Daoy (cell line): ENCODE measurements at regions not wholly inside any gene's neighbourhood (a gene's known extent, or its start where the extent isn't known, plus 50 kb on each side); places are given as distances from the start of the nearest gene placed in this dataset.

Experiments
- DNase-seq: peaks from one replicate; pipeline ENCODE4 v3.0.0-alpha.2; 2015; ENCODE audit warnings: low read depth

DNA sequence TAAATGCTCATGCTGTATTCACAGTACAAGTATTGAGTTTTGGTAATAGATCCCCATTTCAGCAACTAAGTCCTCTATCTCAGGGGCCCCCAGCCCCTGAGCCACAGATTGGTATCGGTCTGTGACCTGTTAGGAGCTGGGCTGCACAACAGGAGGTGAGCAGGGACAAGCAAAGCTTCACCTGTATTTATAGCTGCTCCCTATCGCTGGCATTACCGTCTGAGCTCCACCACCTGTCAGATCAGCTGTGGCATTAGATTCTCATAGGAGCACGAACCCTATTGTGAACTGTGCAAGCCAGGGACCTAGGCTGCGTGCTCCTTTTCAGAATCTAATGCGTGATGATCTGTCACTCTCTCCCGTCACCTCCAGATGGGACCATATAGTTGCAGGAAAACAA, 262.8 kb upstream of the UBE2E2 start:
- no peak for DNase-seq

DNA sequence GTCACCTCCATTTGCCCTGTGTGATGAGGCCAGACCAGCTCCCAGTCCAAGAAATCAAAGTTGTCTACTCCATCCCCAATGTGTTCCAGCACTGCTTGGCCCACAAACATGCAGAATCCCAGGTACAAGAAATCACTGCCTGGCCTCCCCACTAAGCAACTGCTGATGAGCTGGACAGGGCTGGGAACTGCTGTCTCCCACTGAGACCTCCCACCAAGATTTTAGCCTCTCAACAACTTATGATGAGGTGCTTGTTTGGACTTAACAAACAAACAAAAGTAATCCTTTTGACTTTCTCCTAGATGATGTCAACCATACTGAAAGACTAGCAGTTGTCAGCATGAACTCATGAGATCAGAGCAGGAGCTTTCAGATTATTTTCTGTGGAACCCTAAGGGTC, 260.1 kb upstream of the UBE2E2 start:
- DNase-seq, result no peak

DNA sequence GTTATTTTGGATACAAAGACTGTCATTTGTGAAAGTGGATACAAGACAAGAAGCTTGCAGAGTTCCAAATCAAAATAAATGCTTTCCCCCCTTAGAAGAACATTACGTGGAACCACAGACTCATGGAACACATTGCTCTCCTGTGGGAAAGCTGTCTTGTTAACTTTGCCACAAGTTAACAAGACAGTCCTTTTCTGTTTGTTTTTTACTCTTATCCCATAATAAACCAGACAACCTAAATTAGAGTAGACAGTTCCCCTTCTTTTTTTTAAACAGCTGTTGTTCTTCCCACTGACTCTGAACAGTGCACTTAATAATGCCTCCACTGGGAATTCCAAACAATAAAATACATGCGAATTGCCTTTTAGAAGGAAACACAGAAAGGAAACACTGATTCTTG, 255.3 kb upstream of the UBE2E2 start:
- DNase-seq, result no peak

DNA sequence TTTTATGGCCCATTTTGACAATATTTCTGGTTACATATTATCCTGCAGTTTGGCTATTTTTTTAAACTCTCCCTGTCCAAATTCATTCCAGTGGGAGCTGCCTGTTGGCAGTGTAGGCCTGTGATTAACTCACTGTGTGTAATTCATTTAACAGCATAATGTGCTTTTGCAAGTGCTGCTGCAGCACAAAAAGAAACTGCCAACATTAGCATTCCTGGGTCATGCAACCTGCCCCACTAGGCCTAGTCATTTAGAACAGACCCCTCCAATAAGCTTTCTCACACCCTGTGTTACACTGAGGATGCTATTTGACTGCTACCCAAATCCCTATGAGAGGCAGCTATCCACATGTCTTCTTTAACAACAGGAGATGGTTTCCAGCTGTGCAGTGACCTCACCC, 251.2 kb upstream of the UBE2E2 start:
- no peak for DNase-seq

DNA sequence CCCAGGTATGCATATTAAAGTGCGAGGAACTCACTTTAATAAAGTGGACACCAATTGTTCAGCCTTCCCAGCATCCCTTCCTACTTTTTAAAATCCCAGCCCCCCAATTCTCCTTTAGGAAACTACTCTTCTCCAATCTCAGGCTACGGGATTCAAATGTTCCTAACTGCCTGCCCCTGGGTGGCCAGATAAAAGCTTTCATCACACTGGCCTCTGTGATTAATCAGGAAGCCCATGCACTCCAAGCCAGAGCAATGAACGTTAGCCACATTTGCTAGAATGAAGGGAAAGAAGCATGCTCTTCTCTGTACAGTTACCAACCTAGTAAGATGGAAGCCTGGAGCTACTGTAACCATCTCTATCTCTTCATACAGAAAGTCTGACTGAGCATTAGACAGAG, 250.3 kb upstream of the UBE2E2 start:
- no peak for DNase-seq

DNA sequence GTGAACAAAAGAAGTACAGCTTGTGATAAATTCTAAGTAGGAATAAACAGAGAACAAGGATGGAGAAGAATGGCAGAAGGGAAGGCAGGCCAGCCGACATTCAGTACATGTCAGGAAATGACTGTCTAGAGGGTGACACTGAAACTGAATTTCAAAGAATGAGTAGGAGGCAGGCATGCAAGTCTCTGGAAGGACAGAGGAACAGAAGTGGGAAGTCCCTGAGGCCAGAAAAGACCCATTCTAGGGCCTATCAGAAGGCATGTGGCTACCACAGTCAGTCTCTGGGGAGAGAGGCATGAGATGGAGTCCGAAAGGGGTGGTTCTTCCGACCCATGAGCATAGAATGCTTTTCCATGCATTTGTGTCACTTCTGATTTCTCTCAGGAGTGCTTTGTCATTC, 243.5 kb upstream of the UBE2E2 start:
- no peak for DNase-seq

DNA sequence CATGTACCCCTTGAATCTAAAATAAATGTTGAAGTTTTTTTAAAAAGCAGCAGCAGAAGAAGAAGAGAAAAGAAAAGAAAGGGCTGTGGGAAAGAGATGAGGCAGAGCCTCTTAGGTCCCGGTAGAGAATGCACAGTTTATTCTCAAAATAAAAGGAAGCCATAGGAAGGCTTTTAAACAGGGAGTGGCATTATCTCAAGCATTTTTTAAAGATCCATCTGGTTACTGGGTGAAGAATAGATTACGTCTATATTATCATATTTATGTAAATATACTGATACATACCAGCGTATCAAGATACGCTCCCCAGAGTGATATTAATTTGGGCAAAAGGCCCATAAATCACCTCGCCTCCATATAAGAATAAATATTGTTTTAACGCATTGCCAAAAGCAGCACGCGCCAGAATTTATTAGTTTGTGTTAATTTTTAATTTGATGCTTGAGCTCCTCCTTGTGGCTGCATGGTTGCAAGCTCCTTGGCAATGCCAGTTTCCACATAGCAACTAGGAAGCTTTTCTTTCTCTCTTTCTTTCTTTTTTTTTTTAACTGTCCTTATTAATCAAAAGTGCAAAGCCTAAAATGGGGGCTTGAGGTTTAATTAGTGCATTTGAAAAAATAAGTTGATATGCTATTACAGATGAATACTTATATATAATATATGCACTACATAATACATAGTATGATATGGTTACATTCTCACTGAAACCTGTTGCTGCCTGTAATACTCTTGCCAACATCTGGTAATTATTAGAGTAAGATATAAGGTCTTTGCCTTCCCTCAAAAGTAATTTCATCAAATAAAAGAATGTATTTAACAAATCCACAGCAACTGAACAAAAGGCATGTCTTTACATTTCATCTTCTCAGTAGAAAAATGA, 242.8 kb upstream of the UBE2E2 start:
- peak; percentile 5 for DNase-seq

DNA sequence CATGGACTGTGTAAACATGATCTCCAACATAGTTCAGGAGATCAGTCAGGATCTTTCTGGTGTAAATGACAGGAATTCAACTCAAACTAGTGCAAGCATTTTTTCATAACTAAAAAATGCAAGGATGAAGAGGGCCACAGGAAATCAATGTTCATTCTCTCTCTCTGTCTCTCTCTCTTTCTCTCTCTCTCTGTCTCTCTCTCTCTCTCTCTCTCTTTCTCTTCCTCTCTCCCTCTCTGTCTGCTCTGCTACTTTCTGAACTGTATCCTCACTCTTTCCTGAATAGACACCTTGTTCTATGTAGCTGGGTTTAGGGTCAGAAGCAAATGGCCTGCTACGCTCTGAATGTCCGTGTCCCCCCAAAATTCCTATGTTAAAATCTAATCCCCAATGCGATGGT, 240.9 kb upstream of the UBE2E2 start:
- no peak for DNase-seq

DNA sequence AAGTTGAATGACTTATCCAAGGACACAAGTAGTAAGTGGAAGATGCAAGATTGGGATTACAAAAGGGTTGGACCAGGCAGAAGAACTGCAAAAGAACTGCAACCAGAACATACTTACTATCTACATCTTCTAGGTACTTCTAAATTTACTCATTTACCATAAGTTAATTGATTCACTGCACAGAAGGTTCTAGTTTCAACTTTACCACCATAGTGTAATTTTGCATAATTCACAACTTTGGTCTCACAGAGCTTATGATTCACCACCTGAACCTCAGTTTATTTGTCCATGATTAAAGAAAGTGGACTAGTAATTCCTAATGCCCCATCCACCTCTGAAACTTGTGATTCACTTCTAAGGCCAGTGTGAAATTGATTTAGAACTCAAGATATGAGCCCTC, 236.8 kb upstream of the UBE2E2 start:
- DNase-seq, result no peak

DNA sequence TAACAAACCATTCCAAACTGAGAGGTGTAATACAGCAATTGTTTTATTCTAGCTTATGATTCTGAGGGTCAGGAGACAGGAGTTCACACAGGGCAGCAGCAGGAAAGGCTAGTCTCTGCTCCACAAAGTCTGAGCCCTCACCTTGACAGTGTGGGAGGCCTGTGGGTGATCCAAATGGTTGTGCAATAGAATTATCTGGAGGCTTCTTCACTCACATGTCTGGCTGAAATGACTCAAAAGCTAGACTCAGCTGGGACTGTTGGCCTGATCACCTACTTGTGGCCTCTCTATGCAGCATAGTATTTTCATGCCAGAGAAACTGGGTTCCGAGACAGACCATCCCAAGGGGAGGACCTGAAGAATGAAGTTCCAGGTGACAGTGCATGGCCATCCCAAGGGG, 233.9 kb upstream of the UBE2E2 start:
- no peak for DNase-seq

DNA sequence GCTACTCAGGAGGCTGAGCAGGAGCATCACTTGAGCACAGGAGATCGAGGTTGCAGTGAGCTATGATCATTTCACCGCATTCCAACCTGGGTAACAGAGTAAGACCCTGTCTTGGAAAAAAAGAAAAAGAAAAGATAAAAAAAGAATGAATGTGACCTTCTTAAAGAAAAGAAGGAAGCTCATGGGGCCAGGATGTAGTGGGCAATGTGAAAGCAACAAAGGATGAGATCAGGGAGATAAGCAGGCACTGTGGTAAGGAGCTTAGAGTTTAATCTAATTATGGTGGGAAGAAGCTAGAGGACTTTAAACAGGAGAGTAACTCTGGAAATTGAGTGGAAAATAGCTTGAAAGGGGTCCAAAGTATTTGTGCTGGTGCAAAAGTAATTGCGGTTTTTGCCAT, 231.6 kb upstream of the UBE2E2 start:
- no peak for DNase-seq

DNA sequence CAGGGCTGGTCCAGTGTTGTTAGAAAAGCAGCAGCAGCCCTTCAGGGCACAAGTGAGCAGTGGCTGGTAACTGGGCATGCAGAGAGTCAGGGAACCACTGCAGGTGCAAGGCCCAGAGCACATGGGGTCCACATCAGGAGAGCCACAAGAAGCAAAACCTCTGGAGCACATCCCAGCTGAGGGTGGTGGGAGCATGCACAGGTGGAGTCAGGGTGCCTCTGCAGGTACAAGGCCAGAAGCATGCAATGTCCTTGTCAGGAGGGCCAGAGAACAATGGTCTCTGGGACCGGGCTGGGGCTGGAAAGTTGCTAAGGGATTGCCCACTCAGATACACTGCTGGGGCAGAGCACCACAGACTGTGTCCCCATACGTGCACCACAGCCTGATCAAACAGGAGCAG, 226.1 kb upstream of the UBE2E2 start:
- no peak for DNase-seq

DNA sequence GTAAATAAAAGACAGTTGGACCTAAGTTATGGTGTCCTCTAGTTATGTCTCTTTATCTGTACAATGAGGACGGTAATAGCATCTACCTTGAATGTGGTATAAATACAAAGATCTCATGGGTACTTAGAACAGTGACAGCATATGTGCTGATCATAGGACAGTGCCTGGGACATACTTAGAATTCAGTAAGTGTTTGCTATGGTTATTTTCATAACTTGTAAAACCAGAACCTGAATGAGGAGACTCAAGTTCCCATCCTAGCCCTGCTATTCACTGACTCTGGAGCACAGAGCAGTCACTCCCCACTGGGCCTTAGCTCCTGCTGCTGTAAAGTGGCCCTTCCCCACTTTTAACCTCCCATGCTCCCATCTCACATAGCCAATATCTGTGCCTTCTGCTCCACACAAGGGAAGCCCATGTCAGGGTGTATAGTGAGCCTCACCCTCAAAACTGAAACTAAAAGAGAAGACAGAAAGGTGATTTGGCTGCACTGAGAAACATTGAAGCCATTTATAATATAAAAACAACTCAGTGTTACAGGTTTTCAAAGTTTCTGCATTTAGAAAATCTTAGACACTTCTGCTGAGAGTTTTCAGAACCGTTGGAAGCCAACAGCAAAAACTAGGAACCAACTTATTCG, 225.4 kb upstream of the UBE2E2 start:
- no peak for DNase-seq

DNA sequence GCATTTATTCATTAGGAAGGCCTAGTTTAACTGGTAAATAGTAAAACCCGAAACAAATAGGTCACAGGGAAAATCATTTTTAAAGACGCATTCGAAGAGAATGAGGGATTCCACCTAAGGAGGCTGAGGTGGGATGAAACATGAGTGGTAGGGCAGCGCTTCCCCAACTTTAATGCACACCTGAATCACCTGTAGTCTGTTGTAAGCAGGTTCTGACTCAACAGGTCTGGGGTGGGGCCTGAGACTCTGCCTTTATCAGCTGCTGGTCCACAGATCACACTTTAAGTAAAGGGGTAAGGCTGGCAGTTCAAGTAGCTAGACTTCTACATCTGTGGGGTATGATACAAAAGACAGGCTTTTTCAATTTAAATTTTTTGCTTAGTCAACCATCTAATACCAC, 223.5 kb upstream of the UBE2E2 start:
- DNase-seq, result no peak

DNA sequence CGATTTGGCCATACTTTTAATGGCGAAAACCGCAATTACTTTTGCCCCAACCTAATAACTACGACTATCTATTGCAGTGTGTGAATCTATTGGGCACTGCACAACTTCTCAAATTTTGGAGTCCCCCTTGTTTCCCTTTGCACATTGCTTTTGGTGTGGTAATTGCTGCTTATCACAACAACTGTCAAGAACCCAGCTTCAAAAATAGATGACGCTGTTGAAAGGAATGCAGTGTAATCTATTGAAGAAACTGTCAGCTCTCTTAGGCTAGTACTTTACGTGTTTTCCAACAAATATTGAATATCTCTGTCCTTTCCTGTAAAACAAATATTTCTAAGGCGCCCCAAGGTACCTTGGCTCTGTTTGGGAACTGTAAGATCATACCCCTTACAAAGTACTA, 222.8 kb upstream of the UBE2E2 start:
- peak; percentile 13 for DNase-seq

DNA sequence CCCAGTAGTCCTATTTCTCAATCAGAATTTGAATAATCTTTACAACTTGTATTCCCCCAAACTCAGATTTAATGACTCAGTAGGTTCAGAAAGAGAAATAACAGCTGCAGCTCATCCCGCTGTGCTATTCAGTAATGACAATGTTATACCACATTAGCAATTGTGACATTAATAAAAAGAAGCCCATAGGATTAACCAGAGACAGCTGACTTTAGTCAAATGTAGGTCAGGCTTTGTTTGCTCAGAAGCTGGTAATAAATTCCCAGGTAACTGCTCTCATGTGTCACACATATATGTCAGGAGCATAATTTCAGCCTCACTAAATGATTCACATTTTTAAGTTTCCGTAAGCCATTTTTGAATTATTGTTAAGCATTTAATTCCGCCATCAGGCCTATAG, 222.0 kb upstream of the UBE2E2 start:
- DNase-seq, result no peak

DNA sequence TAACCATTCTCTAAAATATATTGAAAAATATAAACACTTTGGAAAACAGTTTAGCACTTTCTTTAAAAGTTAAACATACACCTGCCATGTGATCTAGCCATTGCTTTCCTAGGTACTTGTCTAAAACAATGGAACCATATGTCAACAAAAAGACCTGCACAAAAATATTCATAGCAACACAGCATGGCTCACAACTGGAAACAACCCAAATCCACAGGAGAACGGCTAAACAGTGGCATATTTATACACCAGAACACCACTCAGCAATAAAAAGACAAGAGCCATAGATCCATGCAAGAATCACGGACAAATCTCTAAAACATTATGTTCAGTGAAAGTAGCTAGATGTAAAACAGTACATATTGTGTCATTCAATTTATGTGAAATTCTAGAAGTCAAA, 221.3 kb upstream of the UBE2E2 start:
- DNase-seq, result no peak

DNA sequence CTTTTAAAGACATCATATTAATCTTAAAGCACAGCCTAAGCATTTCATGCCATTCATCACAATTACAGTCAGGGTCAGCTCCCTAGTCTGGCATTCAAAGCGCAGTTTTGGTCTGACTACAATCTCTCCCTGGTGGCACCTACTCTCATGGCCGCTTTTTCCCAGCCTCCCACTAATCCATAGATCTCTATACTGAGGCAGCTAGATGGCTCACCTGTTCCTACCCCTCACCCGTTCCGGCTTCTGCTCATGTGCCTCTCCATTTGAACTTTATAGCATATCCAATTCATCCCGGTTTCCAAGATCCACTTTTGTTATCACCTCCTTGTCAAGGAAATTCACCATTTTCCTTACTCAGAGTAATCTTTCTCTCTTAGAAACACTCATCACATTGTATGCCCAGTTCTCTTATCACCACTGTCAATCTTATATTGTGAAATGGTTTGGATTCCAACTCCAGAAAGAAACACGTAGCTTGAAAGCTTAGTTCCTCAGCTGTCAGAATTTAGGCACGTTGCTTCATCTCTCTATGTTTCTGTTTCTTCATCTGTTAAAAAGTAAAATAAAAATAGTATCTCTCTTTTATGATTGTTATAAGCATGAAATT, 220.0 kb upstream of the UBE2E2 start:
- no peak for DNase-seq

DNA sequence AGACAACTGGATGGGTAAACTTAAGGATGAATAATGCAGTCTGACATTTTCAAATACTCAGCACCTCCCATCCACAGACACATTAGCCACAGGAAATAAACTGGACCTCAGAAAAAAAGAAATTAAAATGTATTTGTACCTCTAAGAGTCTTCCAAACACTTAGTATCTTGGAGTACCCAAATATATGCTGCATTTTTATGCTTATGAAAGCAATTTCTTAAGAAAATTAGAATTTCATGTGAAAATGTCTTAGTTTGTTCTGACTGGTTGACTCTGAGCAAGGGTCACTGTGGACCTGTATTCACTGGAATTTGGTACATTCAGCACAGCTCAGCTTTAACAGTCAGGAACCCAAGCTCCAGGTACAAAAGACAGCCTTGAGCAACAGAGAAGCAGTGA, 216.2 kb upstream of the UBE2E2 start:
- DNase-seq, result no peak

DNA sequence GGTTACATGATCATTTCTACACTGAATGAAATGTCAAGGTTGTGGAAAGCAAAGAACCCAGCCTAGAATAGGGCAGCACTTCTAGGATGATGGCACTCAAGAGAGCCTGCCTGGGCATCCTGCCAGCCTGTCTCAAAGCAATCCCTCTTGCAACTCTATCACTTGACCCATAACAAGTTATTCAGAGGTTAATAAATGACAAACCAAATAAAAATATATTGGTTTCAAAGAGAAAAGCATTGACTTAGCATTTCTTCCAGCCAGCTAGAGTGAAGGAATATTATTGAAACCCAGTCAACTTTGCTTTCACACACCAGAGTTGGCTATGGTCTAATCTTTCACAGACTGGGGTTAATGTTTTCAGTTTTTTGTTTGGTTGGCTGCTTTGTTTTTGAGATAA, 214.6 kb upstream of the UBE2E2 start:
- DNase-seq, result no peak

DNA sequence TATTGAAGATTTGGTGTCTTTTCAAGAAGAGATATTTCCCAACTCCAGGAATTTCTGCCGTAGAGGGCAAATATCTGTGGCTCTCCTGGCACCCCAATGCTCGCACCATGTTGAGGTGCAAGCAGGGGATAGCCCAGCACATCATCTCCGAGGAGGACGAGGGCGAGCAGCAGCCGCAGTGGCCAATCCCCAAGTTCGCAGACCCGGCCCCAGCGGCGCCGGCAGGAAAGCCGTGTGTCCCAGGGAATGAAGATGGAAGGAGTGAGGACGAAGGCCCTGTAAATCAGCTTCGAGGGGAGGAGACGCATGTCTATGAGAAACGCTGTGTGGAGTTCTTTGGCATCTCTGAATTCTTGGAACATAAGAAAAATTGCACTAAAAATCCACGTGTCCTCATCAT, 213.4 kb upstream of the UBE2E2 start:
- no peak for DNase-seq

DNA sequence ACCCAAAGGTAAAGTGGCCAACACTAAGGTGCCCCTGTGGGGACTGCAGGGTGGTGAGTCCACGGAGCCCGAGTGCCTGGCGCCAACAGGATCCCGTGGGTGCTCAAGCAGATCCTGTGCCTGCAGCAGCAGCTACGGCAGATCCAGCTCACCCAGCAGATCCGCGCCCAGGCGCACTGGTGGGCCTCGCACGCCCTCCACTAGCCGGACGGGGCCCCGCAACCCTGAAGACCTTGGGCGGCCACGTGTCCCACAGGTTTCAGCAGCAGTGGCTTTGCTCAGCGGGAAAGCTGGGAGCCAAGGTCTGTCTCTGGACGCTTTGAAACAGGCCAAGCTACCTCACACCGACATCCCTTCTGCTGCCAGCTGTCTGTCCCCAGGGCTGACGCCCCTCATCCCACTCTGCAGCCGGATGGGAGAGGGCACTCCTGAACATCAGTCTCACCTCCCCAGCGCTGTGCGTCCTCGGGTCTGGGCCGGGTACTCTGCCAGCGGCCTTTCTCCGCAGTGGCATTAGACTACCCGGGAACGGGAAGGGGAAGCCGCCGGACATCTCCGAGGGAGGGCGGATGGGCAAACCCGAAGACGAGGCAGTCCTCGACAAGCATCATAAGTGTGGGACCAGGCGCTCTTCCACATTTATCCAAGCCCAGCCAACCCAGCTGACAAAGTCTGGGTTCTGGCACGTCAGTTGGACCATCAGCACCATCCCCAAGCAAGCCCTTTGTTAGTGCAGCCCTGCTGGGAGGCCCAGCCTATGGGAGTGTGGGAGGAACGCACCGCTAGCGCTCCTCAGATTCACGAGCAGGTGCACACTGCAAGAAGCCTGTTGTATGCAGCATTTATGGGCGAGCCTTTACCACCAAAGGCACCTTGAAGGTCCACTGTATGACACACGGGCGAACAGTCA, 212.6 kb upstream of the UBE2E2 start:
- no peak for DNase-seq
